AG04450 (cell line): ENCODE measurements at regions not wholly inside any gene's neighbourhood (a gene's known extent, or its start where the extent isn't known, plus 50 kb on each side); places are given as distances from the start of the nearest gene placed in this dataset.

Experiments
- CTCF ChIA-PET: fragments of 300-600, 350-600 bp; formaldehyde crosslinking; extraction: SDS; loops from one replicate; lab custom pipeline; 2022; ENCODE audit warnings: antibody characterized with exemption, inconsistent platforms; lab: Charles Lee
- POLR2A ChIA-PET: fragments of 350-600 bp; formaldehyde crosslinking; extraction: SDS; loops from one replicate; lab custom pipeline; 2021; ENCODE audit warnings: antibody characterized with exemption, inconsistent platforms; lab: Yijun Ruan, JAX
- DNase-seq: peaks from one replicate; pipeline ENCODE4 v3.0.0-alpha.2; 2011; ENCODE audit warnings: low read depth, low spot score
- H3K27ac ChIP-seq: one replicate; pipeline ENCODE4 v1.5.1; 2012; ENCODE audit warnings: low read depth, low read length, control low read depth
- H3K27me3 ChIP-seq: one replicate; pipeline ENCODE4 v1.6.0; 2012; ENCODE audit warnings: low read length; ENCODE audit not compliant: control insufficient read depth, insufficient read depth
- H3K4me3 ChIP-seq: 2 replicates; pipeline ENCODE4 v1.5.1; 2011; ENCODE audit warnings: mild to moderate bottlenecking, low read depth, low read length, control low read depth
- H3K9me3 ChIP-seq: 2 replicates; pipeline ENCODE4 v1.5.1; 2012; ENCODE audit warnings: low read length; ENCODE audit not compliant: control insufficient read depth, insufficient read depth
- CTCF ChIP-seq: IDR thresholded peaks from 2 replicates; pipeline ENCODE4 v1.5.1; 2011; ENCODE audit warnings: low read depth, low read length, control low read depth, inconsistent platforms

- Histone ChIP-seq H3K4me3 (no peak overlapping the region), H3K27me3 (no peaks in the 10 kb centered on the region), H3K9me3 (no peaks in the 10 kb centered on the region), H3K27ac (no peak overlapping the region)
- TF ChIP-seq CTCF, result no peak
- ChIA-PET CTCF (interaction anchor here (0.5 to 1.0 kb wide), 3 partner anchors 12 to 199 kb away, joined by 3 read pairs; no protein-coding TSS in a partner anchor), POLR2A (no interaction called here)
- no peak for DNase-seq
These were observed 56.4 kb upstream of the FBXO33 start for GRCh38 chr14:39488600-39488999.

- ChIA-PET CTCF (no interaction called here), POLR2A (no interaction called here)
- no peak for TF ChIP-seq CTCF
- Histone ChIP-seq H3K4me3 (no peak overlapping the region), H3K27me3 (no peaks in the 10 kb centered on the region), H3K27ac (no peak overlapping the region), H3K9me3 (no peaks in the 10 kb centered on the region)
- DNase-seq, result no peak
These were observed 51.4 kb upstream of the FBXO33 start for GRCh38 chr14:39483682-39484081.
